ENCODE measurements at regions not wholly inside any gene's neighbourhood (a gene's known extent, or its start where the extent isn't known, plus 50 kb on each side); places are given as distances from the start of the nearest gene placed in this dataset.
"Not testable (repeated sequence)": the region's sequence is repeated elsewhere in the genome, so short reads cannot be mapped to it uniquely, and the experiment has no call there.

GRCh38 chr10:3566627-3567026 is 218.4 kb downstream of the KLF6 start:
- TF ChIP-seq TAF1 (IDR thresholded peaks at IDR 0.05; ENCODE audit: borderline replicate concordance, low read depth, low read length) (no peak), POLR2A (IDR thresholded peaks at IDR 0.05; ENCODE audit: low read depth, low read length) (no peak), POLR2AphosphoS5 (IDR thresholded peaks at IDR 0.05; ENCODE audit: low read depth, low read length) (no peak)
- FAIRE-seq (no peak), DNase-seq (ENCODE audit: insufficient read length) (no peak)

GRCh38 chr10:3564346-3565002 is 220.5 kb downstream of the KLF6 start:
- FAIRE-seq (no peak), DNase-seq (ENCODE audit: insufficient read length) (no peak)

GRCh38 chr10:3563298-3563697 is 221.7 kb downstream of the KLF6 start:
- FAIRE-seq (no peak), DNase-seq (ENCODE audit: insufficient read length) (no peak)
- no peak for TF ChIP-seq POLR2AphosphoS5 (IDR thresholded peaks at IDR 0.05; ENCODE audit: low read depth, low read length)
- no peak for TF ChIP-seq POLR2A (IDR thresholded peaks at IDR 0.05; ENCODE audit: low read depth, low read length)
- TF ChIP-seq TAF1 (IDR thresholded peaks at IDR 0.05; ENCODE audit: borderline replicate concordance, low read depth, low read length) = no peak

More at GRCh38 chr10:3564346-3565002, 220.5 kb downstream of the KLF6 start:
- no peak for TF ChIP-seq POLR2A (IDR thresholded peaks at IDR 0.05; ENCODE audit: low read depth, low read length)
- no peak for TF ChIP-seq POLR2AphosphoS5 (IDR thresholded peaks at IDR 0.05; ENCODE audit: low read depth, low read length)

GRCh38 chr10:3560628-3561027 is 224.4 kb downstream of the KLF6 start:
- DNase-seq (ENCODE audit: insufficient read length); FAIRE-seq: not testable (repeated sequence)

GRCh38 chr10:3559527-3559926 is 225.5 kb downstream of the KLF6 start:
- TF ChIP-seq TAF1 (IDR thresholded peaks at IDR 0.05; ENCODE audit: borderline replicate concordance, low read depth, low read length) (no peak), POLR2A (IDR thresholded peaks at IDR 0.05; ENCODE audit: low read depth, low read length) (no peak), POLR2AphosphoS5 (IDR thresholded peaks at IDR 0.05; ENCODE audit: low read depth, low read length) (no peak)
- FAIRE-seq = no peak
- DNase-seq (ENCODE audit: insufficient read length) = no peak

GRCh38 chr10:3559011-3559410 is 226.0 kb downstream of the KLF6 start:
- no peak for DNase-seq (ENCODE audit: insufficient read length)
- FAIRE-seq = no peak
- no peak for TF ChIP-seq POLR2AphosphoS5 (IDR thresholded peaks at IDR 0.05; ENCODE audit: low read depth, low read length)
- no peak for TF ChIP-seq POLR2A (IDR thresholded peaks at IDR 0.05; ENCODE audit: low read depth, low read length)
- TF ChIP-seq TAF1 (IDR thresholded peaks at IDR 0.05; ENCODE audit: borderline replicate concordance, low read depth, low read length) = no peak

GRCh38 chr10:3556191-3557017 is 228.6 kb downstream of the KLF6 start:
- not testable (repeated sequence) for FAIRE-seq; DNase-seq (ENCODE audit: insufficient read length)

- TF ChIP-seq TAF1 (IDR thresholded peaks at IDR 0.05; ENCODE audit: borderline replicate concordance, low read depth, low read length) = no peak
- no peak for TF ChIP-seq POLR2A (IDR thresholded peaks at IDR 0.05; ENCODE audit: low read depth, low read length)
- no peak for TF ChIP-seq POLR2AphosphoS5 (IDR thresholded peaks at IDR 0.05; ENCODE audit: low read depth, low read length)
These were observed 230.9 kb downstream of the KLF6 start for GRCh38 chr10:3554121-3554522.

GRCh38 chr10:3552281-3552680 is 232.7 kb downstream of the KLF6 start:
- no peak for FAIRE-seq
- no peak for DNase-seq (ENCODE audit: insufficient read length)
- TF ChIP-seq TAF1 (IDR thresholded peaks at IDR 0.05; ENCODE audit: borderline replicate concordance, low read depth, low read length) = no peak
- TF ChIP-seq POLR2A (IDR thresholded peaks at IDR 0.05; ENCODE audit: low read depth, low read length) = no peak
- TF ChIP-seq POLR2AphosphoS5 (IDR thresholded peaks at IDR 0.05; ENCODE audit: low read depth, low read length) = no peak

More at GRCh38 chr10:3554121-3554522, 230.9 kb downstream of the KLF6 start:
- DNase-seq (ENCODE audit: insufficient read length) (no peak), FAIRE-seq (no peak)

GRCh38 chr10:3551761-3552160 is 233.2 kb downstream of the KLF6 start:
- FAIRE-seq (no peak), DNase-seq (ENCODE audit: insufficient read length) (no peak)
- TF ChIP-seq TAF1 (IDR thresholded peaks at IDR 0.05; ENCODE audit: borderline replicate concordance, low read depth, low read length) (no peak), POLR2AphosphoS5 (IDR thresholded peaks at IDR 0.05; ENCODE audit: low read depth, low read length) (no peak), POLR2A (IDR thresholded peaks at IDR 0.05; ENCODE audit: low read depth, low read length) (no peak)

GRCh38 chr10:3549118-3549517 is 235.9 kb downstream of the KLF6 start:
- TF ChIP-seq TAF1 (IDR thresholded peaks at IDR 0.05; ENCODE audit: borderline replicate concordance, low read depth, low read length) = no peak
- TF ChIP-seq POLR2A (IDR thresholded peaks at IDR 0.05; ENCODE audit: low read depth, low read length) = no peak
- TF ChIP-seq POLR2AphosphoS5 (IDR thresholded peaks at IDR 0.05; ENCODE audit: low read depth, low read length) = no peak
- FAIRE-seq (no peak), DNase-seq (ENCODE audit: insufficient read length) (no peak)

GRCh38 chr10:3548702-3549101 is 236.3 kb downstream of the KLF6 start:
- no peak for DNase-seq (ENCODE audit: insufficient read length)
- FAIRE-seq = no peak
- no peak for TF ChIP-seq POLR2AphosphoS5 (IDR thresholded peaks at IDR 0.05; ENCODE audit: low read depth, low read length)
- no peak for TF ChIP-seq POLR2A (IDR thresholded peaks at IDR 0.05; ENCODE audit: low read depth, low read length)
- TF ChIP-seq TAF1 (IDR thresholded peaks at IDR 0.05; ENCODE audit: borderline replicate concordance, low read depth, low read length) = no peak

Data from GM12892 (cell line).